ENCODE measurements at regions not wholly inside any gene's neighbourhood (a gene's known extent, or its start where the extent isn't known, plus 50 kb on each side); places are given as distances from the start of the nearest gene placed in this dataset.

GRCh38 chrX:115408771-115409400 is 119.4 kb downstream of the LUZP4 start:
- H3K27me3 ChIP-seq (ENCODE audit: insufficient read depth, low read depth, severe bottlenecking): no peaks in the 10 kb centered on the region
- no peak overlapping the region for H3K4me3 ChIP-seq (ENCODE audit: low read depth, low read length)
- H3K36me3 ChIP-seq: no peaks in the 10 kb centered on the region
- no peak for TF ChIP-seq CTCF (IDR thresholded peaks at IDR 0.05; ENCODE audit: low read depth, low read length)
- H3K9me3 ChIP-seq (ENCODE audit: severe bottlenecking): no peaks in the 10 kb centered on the region
- no peak overlapping the region for H3K27ac ChIP-seq
- DNase-seq: no peak

GRCh38 chrX:115409551-115409950 is 120.0 kb downstream of the LUZP4 start:
- no peak for TF ChIP-seq CTCF (IDR thresholded peaks at IDR 0.05; ENCODE audit: low read depth, low read length)
- no peaks in the 10 kb centered on the region for H3K36me3 ChIP-seq
- H3K9me3 ChIP-seq (ENCODE audit: severe bottlenecking): no peaks in the 10 kb centered on the region
- H3K27ac ChIP-seq: no peak overlapping the region
- DNase-seq: no peak
- H3K27me3 ChIP-seq (ENCODE audit: insufficient read depth, low read depth, severe bottlenecking): no peaks in the 10 kb centered on the region
- no peak overlapping the region for H3K4me3 ChIP-seq (ENCODE audit: low read depth, low read length)

DNA sequence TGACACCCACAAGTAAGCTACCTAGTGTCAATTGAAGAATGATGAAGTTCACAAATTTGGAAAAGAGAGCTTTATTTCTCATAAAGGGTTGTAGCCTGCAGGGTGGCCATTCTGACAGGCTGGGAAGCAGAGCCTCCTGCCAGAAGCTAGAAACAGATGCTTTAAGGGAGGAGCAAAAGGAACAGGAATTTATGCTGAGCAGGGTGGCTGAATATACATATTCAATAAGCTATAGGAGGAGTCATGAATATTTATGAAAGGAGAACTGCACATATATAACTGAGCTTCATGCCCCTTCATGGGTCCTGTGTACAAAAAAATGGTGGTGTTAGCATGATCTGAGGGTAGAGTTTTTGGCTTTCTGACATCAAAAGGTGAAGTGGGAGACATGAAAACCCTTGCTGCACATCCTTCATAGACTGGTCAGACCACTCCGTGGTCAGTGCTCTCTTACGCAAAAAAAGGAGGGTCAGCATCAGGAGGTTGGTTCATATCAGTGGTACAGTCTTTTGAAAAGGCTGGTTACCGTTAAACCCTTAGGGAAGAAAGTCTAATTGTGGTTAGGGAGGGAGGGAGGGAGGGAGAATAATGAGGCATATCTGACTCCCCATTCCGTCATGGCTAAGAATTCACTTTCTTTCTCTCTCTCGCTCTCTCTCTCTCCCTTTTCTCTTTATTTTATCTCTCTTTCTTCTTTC is 121.4 kb downstream of the LUZP4 start:
- Histone ChIP-seq H3K27me3 (ENCODE audit: insufficient read depth, low read depth, severe bottlenecking) (peaks cover 6% of the 10 kb centered on the region), H3K4me3 (ENCODE audit: low read depth, low read length) (no peak overlapping the region), H3K36me3 (no peaks in the 10 kb centered on the region), H3K9me3 (ENCODE audit: severe bottlenecking) (no peaks in the 10 kb centered on the region), H3K27ac (no peak overlapping the region)
- TF ChIP-seq CTCF (IDR thresholded peaks at IDR 0.05; ENCODE audit: low read depth, low read length): no peak
- DNase-seq: no peak

GRCh38 chrX:115413246-115413878 is 123.8 kb downstream of the LUZP4 start:
- no peak overlapping the region for H3K27ac ChIP-seq
- no peaks in the 10 kb centered on the region for H3K9me3 ChIP-seq (ENCODE audit: severe bottlenecking)
- no peak for TF ChIP-seq CTCF (IDR thresholded peaks at IDR 0.05; ENCODE audit: low read depth, low read length)
- H3K36me3 ChIP-seq: no peaks in the 10 kb centered on the region
- no peak overlapping the region for H3K4me3 ChIP-seq (ENCODE audit: low read depth, low read length)
- no peak for DNase-seq
- H3K27me3 ChIP-seq (ENCODE audit: insufficient read depth, low read depth, severe bottlenecking): peaks cover 12% of the 10 kb centered on the region

DNA sequence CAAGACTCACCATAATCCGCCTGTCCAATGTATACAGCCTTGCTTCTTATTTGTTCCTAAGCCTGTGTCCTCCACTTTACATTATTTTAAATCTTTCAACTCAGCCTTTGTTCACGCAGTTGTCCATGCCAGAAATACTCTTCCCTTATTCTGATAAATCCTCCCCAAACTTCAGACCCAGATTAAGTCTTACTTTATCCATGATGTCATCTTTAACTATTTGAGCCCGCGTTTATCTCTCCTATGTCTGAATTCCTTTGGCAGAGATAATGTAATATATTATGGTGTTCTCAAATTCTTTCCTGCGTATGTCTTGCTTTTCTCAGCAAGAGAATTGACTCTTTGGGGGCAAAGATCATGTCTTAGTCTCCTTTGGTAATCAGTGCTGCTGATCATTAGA is 129.6 kb downstream of the LUZP4 start:
- H3K36me3 ChIP-seq: no peaks in the 10 kb centered on the region
- no peak overlapping the region for H3K4me3 ChIP-seq (ENCODE audit: low read depth, low read length)

More for the DNA sequence above, 129.6 kb downstream of the LUZP4 start:
- DNase-seq: no peak
- no peaks in the 10 kb centered on the region for H3K9me3 ChIP-seq (ENCODE audit: severe bottlenecking)
- H3K27me3 ChIP-seq (ENCODE audit: insufficient read depth, low read depth, severe bottlenecking): peaks cover 12% of the 10 kb centered on the region
- TF ChIP-seq CTCF (IDR thresholded peaks at IDR 0.05; ENCODE audit: low read depth, low read length): no peak
- H3K27ac ChIP-seq: no peak overlapping the region
